Natural killer cell treated with Interleukin-12 subunit alpha and Interleukin-12 subunit beta and Interleukin-15 and Interleukin-18, amount 100 ng/mL, for 72 hours (primary cell): ENCODE measurements at regions not wholly inside any gene's neighbourhood (a gene's known extent, or its start where the extent isn't known, plus 50 kb on each side); places are given as distances from the start of the nearest gene placed in this dataset.

Experiments
- ATAC-seq, 2 donors: fragments of 150-1000 bp; cut with Tn5 transposase in 1 of 2; sonication (Bioruptor Pico), chemical (Tn5 transposase) in 1 of 2; 2 replicates each; pipeline ENCODE4 v1.10.0; 2021
- DNase-seq: peaks from one replicate; pipeline ENCODE4 v3.0.0; 2022; ENCODE audit warnings: low spot score
- H3K27ac Mint-ChIP-seq, 2 donors: 1 replicate in 1 of 2; 2 replicates in 1 of 2; pipeline ENCODE4 v1.8.0; 2022; ENCODE audit warnings: mixed read lengths in 2 of 2, mild to moderate bottlenecking in 1 of 2, moderate library complexity in 1 of 2
- H3K27me3 Mint-ChIP-seq, 2 donors: 1 replicate in 1 of 2; 2 replicates in 1 of 2; pipeline ENCODE4 v1.8.0; 2022; ENCODE audit warnings: mixed read lengths in 2 of 2
- H3K36me3 Mint-ChIP-seq: one replicate; pipeline ENCODE4 v1.8.0; 2022; ENCODE audit warnings: mixed read lengths
- H3K4me1 Mint-ChIP-seq, 2 donors: 1 replicate in 1 of 2; 2 replicates in 1 of 2; pipeline ENCODE4 v1.8.0; 2022; ENCODE audit warnings: low read depth in 2 of 2, mixed read lengths in 2 of 2, mild to moderate bottlenecking in 1 of 2
- H3K4me3 Mint-ChIP-seq: one replicate; pipeline ENCODE4 v1.8.0; 2022; ENCODE audit warnings: mixed read lengths
- H3K9me3 Mint-ChIP-seq: 2 replicates; pipeline ENCODE4 v1.8.0; 2022; ENCODE audit warnings: mixed read lengths

DNA sequence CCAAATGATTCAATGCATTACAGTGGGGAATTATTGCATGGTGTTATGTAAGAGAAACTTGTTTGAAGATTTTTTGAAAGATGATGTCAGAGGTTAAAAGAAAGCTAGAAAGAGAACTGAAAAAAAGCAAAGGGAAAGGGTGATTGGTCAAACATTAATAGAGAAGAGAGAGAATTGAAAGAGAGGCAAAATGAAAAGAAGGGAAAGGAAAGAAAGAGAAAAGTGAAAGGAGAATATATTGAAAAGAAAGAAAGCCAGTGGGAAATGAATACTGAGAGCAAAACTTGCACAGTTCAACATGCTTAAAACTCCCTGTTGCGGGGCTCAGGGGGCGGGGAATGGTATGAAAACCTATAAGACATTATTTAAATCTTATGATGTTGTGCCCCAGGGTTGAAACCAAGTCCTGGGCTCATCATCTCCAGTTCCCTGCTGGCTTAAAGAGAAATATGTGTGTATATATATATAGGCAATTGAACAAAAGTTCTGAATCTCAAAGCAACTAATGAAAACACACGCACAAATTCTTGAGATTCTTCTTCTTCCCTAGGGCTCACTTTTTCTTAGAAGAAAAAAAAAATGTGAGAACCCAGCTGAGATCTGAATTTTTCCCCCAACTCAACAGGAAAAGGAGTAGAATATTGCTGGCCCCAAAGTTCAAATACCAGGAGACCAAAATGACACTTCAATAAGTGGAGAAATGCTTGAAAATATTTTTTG is 2045.9 kb upstream of the CELF4 start:
- H3K36me3 Mint-ChIP-seq = peaks cover 9% of the 10 kb centered on the region
- ATAC-seq = no peak

GRCh38 chr18:39607034-39607433 is 2041.4 kb upstream of the CELF4 start:
- Mint-ChIP-seq H3K27me3 (no peaks in the 10 kb centered on the region), H3K4me3 (no peak overlapping the region), H3K9me3 (peaks cover 19% of the 10 kb centered on the region), H3K27ac (no peak overlapping the region), H3K36me3 (peaks cover 10% of the 10 kb centered on the region), H3K4me1 (peaks cover 0 to 3% of the 10 kb centered on the region in 2 donors)
- DNase-seq (no peak), ATAC-seq (no peak)

More for the DNA sequence above, 2045.9 kb upstream of the CELF4 start:
- Mint-ChIP-seq H3K4me3 (no peak overlapping the region), H3K4me1 (no peaks in the 10 kb centered on the region), H3K27ac (no peak overlapping the region), H3K27me3 (no peaks in the 10 kb centered on the region), H3K9me3 (peaks cover 18% of the 10 kb centered on the region)
- no peak for DNase-seq

DNA sequence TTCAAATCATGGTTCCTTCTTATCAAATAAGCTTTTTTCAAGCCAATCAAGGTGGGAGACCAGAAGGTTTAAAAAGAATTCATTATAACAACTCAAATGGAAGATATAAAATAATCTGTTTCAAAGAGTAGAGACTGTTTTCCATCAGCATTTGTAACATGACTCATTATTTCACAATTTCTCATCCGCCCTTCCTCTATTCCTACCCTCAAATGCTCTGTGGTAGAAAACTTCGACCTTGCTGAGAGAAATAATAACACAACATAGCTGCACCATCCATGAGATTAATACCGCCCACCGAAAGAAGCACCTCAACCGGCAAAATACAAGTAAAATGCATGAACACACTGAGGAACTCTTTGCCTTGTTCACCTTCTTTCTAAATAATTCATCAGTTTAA is 2039.2 kb upstream of the CELF4 start:
- no peaks in the 10 kb centered on the region for H3K27me3 Mint-ChIP-seq
- no peak overlapping the region for H3K27ac Mint-ChIP-seq
- peaks cover 21% of the 10 kb centered on the region for H3K9me3 Mint-ChIP-seq
- H3K36me3 Mint-ChIP-seq = peaks cover 4% of the 10 kb centered on the region
- H3K4me1 Mint-ChIP-seq = peaks cover 0 to 3% of the 10 kb centered on the region in 2 donors
- H3K4me3 Mint-ChIP-seq = no peak overlapping the region
- ATAC-seq (no peak), DNase-seq (no peak)

DNA sequence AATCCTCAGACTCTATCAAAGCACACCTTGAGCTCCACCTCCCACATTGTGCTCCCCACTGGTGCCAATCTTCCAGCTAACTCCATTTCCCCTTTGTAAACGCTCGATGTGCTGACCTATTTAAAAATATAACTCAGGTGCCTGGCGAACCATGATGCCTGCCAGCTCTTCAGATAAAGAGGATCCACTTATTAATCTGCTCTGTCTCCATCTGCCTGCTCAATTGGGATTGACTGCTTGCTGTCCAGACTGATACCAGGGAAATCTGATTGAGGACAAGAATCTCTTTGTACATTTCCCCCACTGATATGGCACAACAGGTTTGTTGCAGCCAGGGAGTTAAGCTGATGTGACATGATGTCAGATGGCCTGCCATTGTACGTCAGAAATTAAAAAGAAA is 2036.5 kb upstream of the CELF4 start:
- Mint-ChIP-seq H3K4me3 (no peak overlapping the region), H3K9me3 (peaks cover 21% of the 10 kb centered on the region), H3K27me3 (no peaks in the 10 kb centered on the region), H3K27ac (no peak overlapping the region), H3K4me1 (peaks cover 0 to 3% of the 10 kb centered on the region in 2 donors), H3K36me3 (peaks cover 4% of the 10 kb centered on the region)
- ATAC-seq = no peak
- no peak for DNase-seq

DNA sequence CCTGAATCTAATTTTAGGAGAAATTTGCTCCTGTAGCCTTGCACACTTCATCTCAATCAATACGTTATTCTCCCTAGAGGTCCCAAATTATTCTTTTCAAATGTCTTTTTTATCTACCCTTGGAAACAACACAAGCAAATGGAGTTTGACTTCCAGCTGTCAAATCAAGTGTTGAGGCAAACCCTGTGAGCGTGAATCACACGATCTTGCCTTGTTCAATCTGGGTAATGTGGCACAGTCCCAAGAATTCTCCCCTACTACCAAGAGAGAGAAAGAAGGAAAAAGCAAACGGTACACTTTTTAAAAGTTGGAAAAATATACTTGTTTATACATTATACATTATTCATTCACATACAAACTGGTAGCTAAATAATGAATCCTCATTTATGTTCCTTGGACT is 2035.3 kb upstream of the CELF4 start:
- Mint-ChIP-seq H3K4me1 (peaks cover 0 to 3% of the 10 kb centered on the region in 2 donors), H3K9me3 (peaks cover 17% of the 10 kb centered on the region), H3K27me3 (no peaks in the 10 kb centered on the region), H3K4me3 (no peak overlapping the region), H3K27ac (no peak overlapping the region), H3K36me3 (peaks cover 4% of the 10 kb centered on the region)
- ATAC-seq (no peak), DNase-seq (no peak)

GRCh38 chr18:39599251-39599650 is 2033.7 kb upstream of the CELF4 start:
- H3K9me3 Mint-ChIP-seq = peaks cover 14% of the 10 kb centered on the region
- peaks cover 4% of the 10 kb centered on the region for H3K36me3 Mint-ChIP-seq
- no peak for DNase-seq
- no peak for ATAC-seq
- no peak overlapping the region for H3K27ac Mint-ChIP-seq
- no peaks in the 10 kb centered on the region for H3K4me1 Mint-ChIP-seq
- no peaks in the 10 kb centered on the region for H3K27me3 Mint-ChIP-seq
- H3K4me3 Mint-ChIP-seq = no peak overlapping the region

- Mint-ChIP-seq H3K4me1 (no peaks in the 10 kb centered on the region), H3K4me3 (no peak overlapping the region), H3K9me3 (peaks cover 11% of the 10 kb centered on the region), H3K27ac (no peak overlapping the region), H3K36me3 (no peaks in the 10 kb centered on the region), H3K27me3 (no peaks in the 10 kb centered on the region)
- ATAC-seq (no peak), DNase-seq (no peak)
These were observed 2031.3 kb upstream of the CELF4 start for GRCh38 chr18:39596891-39597290.

GRCh38 chr18:39596221-39596620 is 2030.6 kb upstream of the CELF4 start:
- no peak for DNase-seq
- no peaks in the 10 kb centered on the region for H3K27me3 Mint-ChIP-seq
- H3K4me3 Mint-ChIP-seq = no peak overlapping the region
- no peaks in the 10 kb centered on the region for H3K4me1 Mint-ChIP-seq
- no peak for ATAC-seq
- H3K27ac Mint-ChIP-seq = no peak overlapping the region
- H3K36me3 Mint-ChIP-seq = no peaks in the 10 kb centered on the region
- H3K9me3 Mint-ChIP-seq = peaks cover 11% of the 10 kb centered on the region

- H3K4me1 Mint-ChIP-seq = no peaks in the 10 kb centered on the region
- peaks cover 6% of the 10 kb centered on the region for H3K9me3 Mint-ChIP-seq
- no peak for DNase-seq
- no peak for ATAC-seq
- H3K36me3 Mint-ChIP-seq = no peaks in the 10 kb centered on the region
- no peaks in the 10 kb centered on the region for H3K27me3 Mint-ChIP-seq
- no peak overlapping the region for H3K27ac Mint-ChIP-seq
- no peak overlapping the region for H3K4me3 Mint-ChIP-seq
These were observed 2028.6 kb upstream of the CELF4 start for GRCh38 chr18:39594206-39594605.

DNA sequence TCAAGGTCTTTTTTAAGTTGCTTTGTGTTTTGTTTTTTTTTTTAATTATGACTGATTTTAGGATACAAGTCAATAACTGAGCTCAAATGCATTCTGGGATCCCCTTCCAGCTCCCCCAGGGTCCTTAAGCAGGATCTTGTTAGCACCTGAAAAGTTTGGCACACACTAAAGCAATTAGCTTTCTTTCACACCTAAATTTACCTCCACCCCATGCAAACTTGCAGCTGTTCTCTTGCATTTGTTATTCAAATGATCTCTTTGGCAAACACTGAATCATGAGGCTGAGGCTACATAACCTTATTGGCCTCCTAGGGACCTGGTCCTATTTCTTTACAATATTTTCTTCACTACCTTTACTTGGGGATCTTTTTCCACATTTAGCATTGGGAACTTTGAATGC is 2026.1 kb upstream of the CELF4 start:
- Mint-ChIP-seq H3K36me3 (no peaks in the 10 kb centered on the region), H3K27ac (no peak overlapping the region), H3K4me1 (no peaks in the 10 kb centered on the region), H3K9me3 (peaks cover 6% of the 10 kb centered on the region), H3K27me3 (no peaks in the 10 kb centered on the region), H3K4me3 (no peak overlapping the region)
- ATAC-seq (no peak), DNase-seq (no peak)

DNA sequence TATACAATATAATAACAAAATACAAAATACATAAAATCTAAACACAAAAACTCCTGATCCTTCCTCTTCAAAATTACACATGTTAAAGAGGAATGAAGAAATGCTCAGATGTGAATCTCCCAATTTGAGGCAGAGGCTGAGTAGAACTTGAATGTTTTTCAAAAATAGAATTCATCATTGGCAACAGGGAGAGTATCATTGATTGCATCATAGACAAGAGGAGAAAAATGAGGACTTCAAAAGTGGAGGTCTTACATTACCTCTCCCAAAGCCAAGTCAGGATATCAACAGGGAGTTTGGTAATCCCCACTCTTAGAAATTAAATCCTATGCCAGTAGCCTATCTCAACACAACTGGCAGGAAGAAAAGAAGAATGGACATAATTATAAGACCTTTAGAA is 2023.9 kb upstream of the CELF4 start:
- ATAC-seq (no peak), DNase-seq (no peak)
- no peaks in the 10 kb centered on the region for H3K4me1 Mint-ChIP-seq
- H3K27ac Mint-ChIP-seq = no peak overlapping the region
- peaks cover 9% of the 10 kb centered on the region for H3K9me3 Mint-ChIP-seq
- no peaks in the 10 kb centered on the region for H3K27me3 Mint-ChIP-seq
- H3K4me3 Mint-ChIP-seq = no peak overlapping the region
- H3K36me3 Mint-ChIP-seq = no peaks in the 10 kb centered on the region

- no peak for DNase-seq
- Mint-ChIP-seq H3K27ac (no peak overlapping the region), H3K4me3 (no peak overlapping the region), H3K9me3 (peaks cover 9% of the 10 kb centered on the region), H3K36me3 (no peaks in the 10 kb centered on the region), H3K27me3 (no peaks in the 10 kb centered on the region), H3K4me1 (no peaks in the 10 kb centered on the region)
- no peak for ATAC-seq
These were observed 2022.0 kb upstream of the CELF4 start for GRCh38 chr18:39587586-39587985.

GRCh38 chr18:39586741-39587140 is 2021.1 kb upstream of the CELF4 start:
- no peak for ATAC-seq
- no peak overlapping the region for H3K4me3 Mint-ChIP-seq
- H3K9me3 Mint-ChIP-seq = peaks cover 12% of the 10 kb centered on the region
- H3K36me3 Mint-ChIP-seq = no peaks in the 10 kb centered on the region
- H3K27me3 Mint-ChIP-seq = no peaks in the 10 kb centered on the region
- no peaks in the 10 kb centered on the region for H3K4me1 Mint-ChIP-seq
- no peak overlapping the region for H3K27ac Mint-ChIP-seq
- DNase-seq = no peak

- Mint-ChIP-seq H3K9me3 (peaks cover 12% of the 10 kb centered on the region), H3K4me1 (no peaks in the 10 kb centered on the region), H3K4me3 (no peak overlapping the region), H3K27me3 (no peaks in the 10 kb centered on the region), H3K36me3 (no peaks in the 10 kb centered on the region), H3K27ac (no peak overlapping the region)
- ATAC-seq (no peak), DNase-seq (no peak)
These were observed 2009.3 kb upstream of the CELF4 start for GRCh38 chr18:39574897-39575296.

- H3K4me3 Mint-ChIP-seq = no peak overlapping the region
These were observed 2005.9 kb upstream of the CELF4 start for GRCh38 chr18:39571511-39571910.

More at GRCh38 chr18:39571511-39571910, 2005.9 kb upstream of the CELF4 start:
- Mint-ChIP-seq H3K9me3 (peaks cover 7% of the 10 kb centered on the region), H3K27ac (no peak overlapping the region), H3K27me3 (no peaks in the 10 kb centered on the region), H3K4me1 (no peaks in the 10 kb centered on the region), H3K36me3 (no peaks in the 10 kb centered on the region)
- DNase-seq = no peak
- no peak for ATAC-seq
